AG08395 (cell line): ENCODE measurements at regions not wholly inside any gene's neighbourhood (a gene's known extent, or its start where the extent isn't known, plus 50 kb on each side); places are given as distances from the start of the nearest gene placed in this dataset.
A peak's percentile ranks its signal among the peaks of the same experiment; 100 is the strongest.
"Not testable (repeated sequence)": the region's sequence is repeated elsewhere in the genome, so short reads cannot be mapped to it uniquely, and the experiment has no call there.

Experiments used
- DNase-seq: peaks from one replicate; pipeline ENCODE4 v3.0.0; 2012; ENCODE audit warnings: mixed read lengths, low spot score

GRCh38 chrX:138929926-138930582 is 218.5 kb upstream of the FGF13 start:
- no peak for DNase-seq

DNA sequence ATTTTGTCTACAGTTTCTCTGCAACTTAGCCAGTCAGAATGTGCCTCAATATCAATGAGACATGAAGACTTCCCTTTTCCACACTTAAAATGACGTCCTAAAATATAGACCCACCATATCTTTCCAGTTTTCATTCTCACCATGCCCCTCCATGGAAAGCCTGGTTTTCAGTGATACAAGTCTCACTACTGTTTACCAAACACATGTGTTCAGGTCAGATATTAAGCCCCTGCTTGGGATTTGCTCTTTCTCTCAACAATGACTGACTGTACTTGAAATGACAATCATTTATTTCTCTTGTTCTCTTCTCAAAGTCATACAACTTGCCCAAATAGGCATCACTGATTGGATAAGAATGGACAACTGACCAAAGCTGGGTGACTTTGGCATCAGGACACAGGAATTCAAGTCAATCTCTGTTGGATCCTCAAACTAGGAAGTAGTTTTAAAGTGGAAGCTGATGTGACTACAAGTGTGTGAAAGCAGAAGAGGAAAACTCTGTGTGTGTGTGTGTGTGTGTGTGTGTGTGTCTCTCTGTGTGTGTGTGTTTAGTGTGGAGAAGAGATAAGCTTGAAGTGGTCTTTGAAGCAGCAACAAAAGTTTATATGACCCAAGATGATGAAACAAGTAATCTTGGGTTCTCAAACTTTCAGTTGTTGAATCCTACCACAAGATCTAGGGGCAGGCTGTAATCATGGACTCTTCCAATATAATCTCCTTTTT is 217.4 kb upstream of the FGF13 start:
- DNase-seq: no peak

DNA sequence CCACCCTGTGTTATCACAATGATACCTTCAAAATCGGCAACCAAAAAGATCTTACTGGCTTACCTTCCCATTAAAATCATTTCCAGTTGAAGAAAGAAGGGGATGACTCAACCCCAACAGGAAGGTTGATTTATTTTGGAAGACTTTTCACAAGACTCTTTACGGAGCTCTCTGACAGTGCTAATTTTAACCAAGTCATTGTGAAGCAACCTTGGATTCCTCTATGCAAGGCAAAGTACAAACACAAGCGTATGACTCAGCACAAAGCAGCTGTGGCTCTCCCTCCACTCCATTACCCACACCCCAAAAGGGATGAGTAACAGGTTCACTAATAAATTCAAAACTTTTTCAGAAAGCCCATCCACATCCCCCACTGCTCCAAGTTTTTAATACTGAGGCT is 213.8 kb upstream of the FGF13 start:
- DNase-seq: peak; percentile 81

DNA sequence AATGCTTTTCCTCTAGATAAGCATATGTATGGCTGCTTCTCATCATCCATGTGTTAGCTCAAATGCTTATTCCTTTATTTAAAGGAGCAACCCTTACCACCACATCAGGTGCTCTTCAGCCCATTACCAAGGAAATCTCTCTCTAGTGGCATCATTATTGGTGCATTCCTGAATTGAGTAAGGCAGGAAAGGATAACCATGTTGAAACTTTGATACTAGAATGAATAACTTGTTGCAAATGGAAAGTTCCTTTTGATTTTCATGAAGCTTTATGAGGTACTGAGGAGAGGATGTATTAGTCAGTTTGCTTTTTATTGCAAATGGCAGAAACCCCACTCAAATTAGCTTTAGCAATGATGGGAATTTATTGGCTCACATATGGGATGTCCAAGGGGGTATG is 212.3 kb upstream of the FGF13 start:
- DNase-seq: no peak

GRCh38 chrX:138921031-138921430 is 209.5 kb upstream of the FGF13 start:
- DNase-seq: no peak

- peak; percentile 50 for DNase-seq
Measured at GRCh38 chrX:138917781-138918180, 206.3 kb upstream of the FGF13 start.

DNA sequence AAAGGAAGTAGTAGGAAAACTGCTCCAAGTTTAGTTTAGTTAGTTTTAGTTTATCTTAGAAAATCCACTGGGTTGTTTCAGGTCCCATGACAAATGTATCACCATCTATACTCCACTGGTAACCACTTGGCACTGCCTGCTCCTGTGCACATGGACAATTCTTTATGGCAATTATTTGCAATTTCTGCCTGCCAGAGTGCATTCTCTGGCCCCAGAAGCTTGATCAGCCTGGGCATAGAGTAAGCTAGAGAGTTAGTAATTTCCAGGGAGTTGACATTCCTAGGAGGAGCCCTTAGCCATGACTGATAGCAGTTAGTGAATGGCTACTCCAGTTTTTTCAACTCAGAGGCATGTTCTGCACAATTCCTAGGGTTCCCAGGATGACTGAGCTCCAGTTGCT is 203.2 kb upstream of the FGF13 start:
- DNase-seq: peak; percentile 9

DNA sequence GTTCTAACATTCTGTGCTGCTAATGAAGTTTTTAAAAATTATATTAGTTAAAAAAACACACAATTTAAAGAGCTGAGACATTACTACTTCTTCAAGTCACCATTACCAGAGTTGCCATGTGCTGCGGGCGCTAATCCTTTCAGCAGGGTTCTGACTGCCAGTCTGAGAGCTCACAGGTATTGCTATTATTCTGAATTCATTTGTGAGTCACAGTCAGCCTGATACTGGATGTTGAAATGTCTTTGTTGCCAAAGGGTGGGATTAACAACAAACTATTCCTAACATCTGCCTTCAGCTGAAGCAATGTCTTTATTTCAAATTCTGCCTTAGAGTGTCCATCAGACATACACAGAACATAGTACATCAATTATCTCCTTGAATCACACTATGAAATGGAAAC is 197.1 kb upstream of the FGF13 start:
- DNase-seq: no peak

- no peak for DNase-seq
Measured at GRCh38 chrX:138897621-138898492, 186.3 kb upstream of the FGF13 start.

DNA sequence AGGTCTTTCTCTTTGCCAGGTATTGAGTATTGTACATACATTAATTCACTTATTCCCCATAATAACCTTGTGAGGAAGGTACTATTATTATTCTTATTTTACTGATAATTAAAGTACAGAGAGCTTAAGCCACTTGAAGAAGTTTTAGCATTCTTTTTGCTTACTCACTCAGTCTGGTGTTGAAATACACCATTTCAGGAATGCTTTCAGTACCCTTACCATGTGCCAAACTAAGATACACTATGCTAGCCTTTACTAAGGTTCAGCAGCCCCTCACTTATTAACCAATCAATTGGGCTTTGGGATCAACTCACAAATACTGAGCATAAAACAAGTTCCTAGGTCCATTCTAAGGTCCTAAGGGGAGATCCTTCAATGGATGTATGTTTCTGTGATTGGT is 179.0 kb upstream of the FGF13 start:
- no peak for DNase-seq

DNA sequence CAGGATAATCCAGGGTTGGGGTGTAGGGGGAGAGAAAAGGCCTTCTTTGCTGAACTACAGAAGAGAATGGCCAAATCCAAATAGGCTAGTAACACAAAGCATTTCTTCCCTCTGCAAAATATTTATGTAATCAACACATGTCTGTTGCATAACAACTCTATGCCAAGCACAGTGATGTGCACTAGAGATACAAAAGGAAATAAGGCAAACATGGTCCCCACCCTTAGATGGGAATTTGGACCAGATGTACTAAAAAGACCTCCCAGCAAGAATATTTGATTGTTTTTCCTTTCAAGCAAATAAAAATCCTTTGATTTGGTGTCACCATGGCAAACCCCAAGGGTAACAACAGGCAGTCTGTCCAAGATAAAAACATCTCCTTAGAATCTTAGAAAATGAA is 177.6 kb upstream of the FGF13 start:
- no peak for DNase-seq

- no peak for DNase-seq
Measured at GRCh38 chrX:138886769-138887168, 175.3 kb upstream of the FGF13 start.

DNA sequence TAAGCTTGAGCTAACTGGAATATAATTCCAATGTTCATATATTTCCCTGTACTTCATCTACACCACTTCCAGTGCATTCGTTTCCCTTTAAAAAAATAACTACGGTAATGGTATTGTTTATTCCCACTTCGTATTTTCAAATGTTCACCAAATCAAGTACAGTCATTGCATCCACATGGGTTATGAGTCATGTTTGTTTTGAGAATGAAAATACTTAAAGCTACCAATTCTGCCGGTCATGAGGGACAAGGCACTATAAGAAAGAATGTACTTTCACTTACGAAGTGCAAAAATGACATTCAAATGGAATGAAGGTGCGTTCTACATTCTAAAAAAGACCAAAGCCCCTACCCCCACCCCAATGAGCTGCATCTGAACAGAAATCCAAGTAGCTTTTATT is 174.4 kb upstream of the FGF13 start:
- peak; percentile 27 for DNase-seq

DNA sequence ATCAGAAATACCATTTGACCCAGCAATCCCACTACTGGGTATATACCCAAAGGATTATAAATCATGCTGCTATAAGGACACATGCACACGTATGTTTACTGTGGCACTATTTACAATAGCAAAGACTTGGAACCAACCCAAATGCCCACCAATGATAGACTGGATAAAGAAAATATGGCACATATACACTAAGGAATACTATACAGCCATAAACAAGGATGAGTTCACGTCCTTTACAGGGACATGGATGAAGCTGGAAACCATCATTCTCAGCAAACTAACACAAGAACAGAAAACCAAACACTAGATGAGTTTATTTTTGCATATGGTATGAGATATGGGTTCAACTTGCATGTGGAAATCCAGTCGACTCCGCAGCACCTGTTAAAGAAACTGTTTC is 168.8 kb upstream of the FGF13 start:
- DNase-seq: not testable (repeated sequence)

DNA sequence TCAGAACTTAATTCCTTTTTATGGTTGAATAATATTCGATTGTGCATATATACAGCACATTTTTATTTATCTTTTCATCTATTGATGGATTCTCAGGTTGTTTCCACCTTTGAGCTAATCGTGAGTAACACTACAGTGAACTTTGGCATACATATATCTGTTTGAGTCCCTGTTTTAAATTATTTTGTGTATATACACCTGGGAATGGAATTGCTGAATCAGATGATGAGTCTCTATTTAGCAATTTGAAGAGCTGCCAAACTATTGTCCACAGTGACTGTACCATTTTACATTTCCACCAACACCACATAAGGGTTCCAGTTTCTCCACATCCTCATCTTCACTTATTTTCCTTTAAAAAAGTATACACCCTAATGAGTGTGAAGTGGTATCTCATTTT is 166.2 kb upstream of the FGF13 start:
- no peak for DNase-seq

GRCh38 chrX:138875472-138875871 is 164.0 kb upstream of the FGF13 start:
- no peak for DNase-seq

DNA sequence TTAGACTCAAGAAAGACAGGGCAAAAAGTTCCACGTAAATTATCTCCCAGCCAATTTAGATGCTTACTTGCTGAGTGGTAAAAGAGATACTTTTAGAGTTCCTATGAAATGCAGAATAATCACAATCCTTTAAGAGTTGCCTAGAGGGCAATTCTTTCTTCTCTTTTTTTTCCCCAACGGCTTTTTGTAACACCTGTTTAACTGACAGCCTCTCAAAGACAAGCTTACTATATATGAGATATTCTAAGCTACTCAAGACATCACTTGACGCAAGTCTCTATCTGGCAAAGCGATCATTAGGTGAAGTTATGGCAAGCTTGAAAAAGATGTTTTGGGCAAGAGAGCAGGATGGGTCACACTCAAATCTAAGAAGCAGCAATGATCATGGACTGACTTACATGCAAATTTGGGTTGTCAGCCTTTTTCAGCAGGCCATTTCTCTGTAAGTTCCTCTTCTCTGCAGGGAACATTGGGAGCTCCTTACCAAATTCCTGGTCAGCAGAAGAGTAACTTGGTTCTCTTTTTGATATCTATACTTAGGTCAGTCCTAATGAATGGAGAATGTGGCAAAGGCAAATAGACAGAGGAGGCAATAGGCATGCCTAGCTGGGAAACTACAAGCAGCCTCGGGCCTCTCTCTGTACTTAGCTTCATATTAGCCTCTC is 162.9 kb upstream of the FGF13 start:
- no peak for DNase-seq

DNA sequence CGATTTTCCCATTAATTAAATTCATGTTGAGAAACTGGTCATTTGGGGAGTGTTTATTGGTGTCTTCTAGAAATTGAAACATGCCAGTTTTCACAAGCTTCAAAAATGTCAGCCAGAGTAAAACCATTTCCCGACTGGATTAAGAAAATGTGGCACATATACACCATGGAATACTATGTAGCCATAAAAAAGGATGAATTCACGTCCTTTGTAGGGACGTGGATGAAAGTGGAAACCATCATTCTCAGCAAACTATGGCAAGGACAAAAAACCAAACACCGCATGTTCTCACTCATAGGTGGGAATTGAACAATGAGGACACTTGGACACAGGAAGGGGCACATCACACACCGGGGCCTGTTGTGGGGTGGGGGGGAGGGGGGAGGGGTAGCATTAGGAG is 162.1 kb upstream of the FGF13 start:
- DNase-seq: not testable (repeated sequence)

DNA sequence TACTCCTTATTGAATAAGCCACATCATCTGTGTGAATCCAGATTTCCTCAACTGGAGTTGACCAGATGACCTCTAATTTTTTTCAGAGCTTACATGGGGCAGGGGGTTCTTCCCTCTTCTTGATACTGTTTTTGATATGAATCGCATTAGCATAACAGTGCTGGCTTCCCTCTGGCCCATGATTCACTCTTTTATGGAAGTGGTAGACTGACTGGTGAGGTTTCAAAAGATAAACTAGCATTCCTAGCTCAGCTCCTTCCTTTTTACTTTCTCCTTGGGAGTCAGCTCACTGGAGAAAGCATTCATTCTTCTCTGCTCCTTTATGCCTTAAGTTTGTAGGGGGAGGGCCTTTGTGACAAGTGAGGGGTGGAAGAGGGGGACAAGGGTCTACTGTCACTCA is 161.0 kb upstream of the FGF13 start:
- no peak for DNase-seq

DNA sequence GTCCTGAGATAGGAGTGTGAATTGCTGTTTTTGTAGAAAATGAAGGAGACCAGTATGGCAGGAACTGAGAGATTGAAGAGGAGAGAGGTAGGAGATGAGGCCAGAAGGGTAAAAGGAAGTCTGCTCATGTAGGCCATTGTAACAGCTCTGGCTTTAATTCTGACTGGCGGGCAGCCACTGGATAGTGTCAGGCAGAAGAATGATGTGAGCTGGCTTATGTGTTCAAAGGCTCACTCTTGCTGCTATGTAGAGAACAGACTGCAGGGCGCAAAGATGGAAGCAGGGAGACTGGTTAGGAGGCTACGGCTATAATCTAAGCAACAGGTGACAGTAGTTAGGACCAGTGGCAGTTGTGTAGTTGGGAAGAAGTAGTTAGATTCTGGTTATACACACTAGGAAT is 160.2 kb upstream of the FGF13 start:
- no peak for DNase-seq

- no peak for DNase-seq
Measured at GRCh38 chrX:138866643-138867042, 155.1 kb upstream of the FGF13 start.

DNA sequence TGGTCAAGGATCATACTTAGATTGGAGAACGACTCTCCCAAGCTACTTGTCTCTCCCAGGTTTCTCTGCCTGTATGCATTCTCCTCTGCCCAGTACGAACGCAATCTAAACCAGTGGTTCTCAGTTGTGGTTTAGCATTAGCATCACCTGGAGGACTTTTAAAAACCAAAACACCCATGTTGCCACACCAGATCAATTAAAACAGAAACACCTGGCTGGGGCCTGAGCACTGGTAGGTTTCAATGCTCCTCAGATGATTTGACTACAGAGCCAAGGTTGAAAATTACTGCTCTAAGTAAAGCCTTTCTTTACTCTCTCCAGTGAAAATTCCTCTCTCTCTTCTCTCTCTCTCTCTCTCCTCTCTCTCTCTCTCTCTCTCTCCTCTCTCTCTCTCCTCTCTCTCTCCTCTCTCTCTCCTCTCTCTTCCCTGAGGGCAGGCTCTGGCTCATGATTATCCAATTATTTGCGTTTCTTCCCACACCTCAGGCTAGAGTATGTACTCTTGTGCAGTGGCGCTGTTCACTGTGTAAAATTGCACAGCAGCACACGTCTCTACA is 153.7 kb upstream of the FGF13 start:
- DNase-seq: no peak
